Right hindlimb (tissue), 1 donor: ENCODE measurements at regions not wholly inside any gene's neighbourhood (a gene's known extent, or its start where the extent isn't known, plus 50 kb on each side); places are given as distances from the start of the nearest gene placed in this dataset.

ENCODE experiments used
- DNase-seq: peaks from one replicate; pipeline ENCODE4 v3.0.0-alpha.2; 2018

GRCh38 chr2:144067506-144067905 lies 452.4 kb downstream of the ZEB2 start:
- DNase-seq, result no peak

- DNase-seq, result no peak
Measured at GRCh38 chr2:144063602-144064001, 456.3 kb downstream of the ZEB2 start.

- no peak for DNase-seq
Measured at GRCh38 chr2:144054911-144055310, 465.0 kb downstream of the ZEB2 start.

- no peak for DNase-seq
Measured at GRCh38 chr2:144052083-144052482, 467.8 kb downstream of the ZEB2 start.

- DNase-seq, result no peak
Measured at GRCh38 chr2:144049137-144049536, 470.8 kb downstream of the ZEB2 start.

- no peak for DNase-seq
Measured at GRCh38 chr2:144048631-144049060, 471.3 kb downstream of the ZEB2 start.

GRCh38 chr2:144042751-144043150 lies 477.2 kb downstream of the ZEB2 start:
- DNase-seq, result no peak

- no peak for DNase-seq
Measured at GRCh38 chr2:144041612-144042011, 478.3 kb downstream of the ZEB2 start.

GRCh38 chr2:144040834-144041233 lies 479.1 kb downstream of the ZEB2 start:
- DNase-seq, result no peak

GRCh38 chr2:144032566-144032965 lies 487.4 kb downstream of the ZEB2 start:
- no peak for DNase-seq

GRCh38 chr2:144030791-144031190 lies 489.1 kb downstream of the ZEB2 start:
- no peak for DNase-seq

GRCh38 chr2:144027593-144027992 lies 492.3 kb downstream of the ZEB2 start:
- DNase-seq, result no peak

GRCh38 chr2:144026753-144027152 lies 493.2 kb downstream of the ZEB2 start:
- no peak for DNase-seq

- DNase-seq, result no peak
Measured at GRCh38 chr2:144020047-144020446, 499.9 kb downstream of the ZEB2 start.

- DNase-seq, result no peak
Measured at GRCh38 chr2:144015655-144016245, 504.2 kb downstream of the ZEB2 start.

GRCh38 chr2:144015036-144015435 lies 504.9 kb downstream of the ZEB2 start:
- DNase-seq, result no peak

GRCh38 chr2:144014103-144014502 lies 505.8 kb downstream of the ZEB2 start:
- no peak for DNase-seq

GRCh38 chr2:144012304-144012703 lies 507.6 kb downstream of the ZEB2 start:
- no peak for DNase-seq

GRCh38 chr2:144011553-144011952 lies 508.4 kb downstream of the ZEB2 start:
- no peak for DNase-seq

GRCh38 chr2:144011098-144011497 lies 508.8 kb downstream of the ZEB2 start:
- no peak for DNase-seq

GRCh38 chr2:144010096-144010836 lies 509.7 kb downstream of the ZEB2 start:
- no peak for DNase-seq

GRCh38 chr2:144006139-144006538 lies 513.8 kb downstream of the ZEB2 start:
- no peak for DNase-seq

GRCh38 chr2:144004742-144005141 lies 515.2 kb downstream of the ZEB2 start:
- no peak for DNase-seq

- DNase-seq, result no peak
Measured at GRCh38 chr2:144003460-144004075, 516.4 kb downstream of the ZEB2 start.
